Esophagus squamous epithelium (tissue), 5 donors: ENCODE measurements at regions not wholly inside any gene's neighbourhood (a gene's known extent, or its start where the extent isn't known, plus 50 kb on each side); places are given as distances from the start of the nearest gene placed in this dataset.

Source experiments
- DNase-seq: peaks from one replicate; lab custom pipeline; 2025; lab: John Stamatoyannopoulos, UW
- H3K27ac ChIP-seq, 4 donors: fragments of 200-600 bp; sonication (generic); one replicate each; pipeline ENCODE4 v1.5.1; 2016 to 2019; ENCODE audit warnings: mild to moderate bottlenecking in 1 of 4
- H3K27me3 ChIP-seq, 4 donors: fragments of 200-600 bp; sonication (generic); 1 replicate in 3 of 4; 2 replicates in 1 of 4; pipeline versions ENCODE4 v1.5.1 to v1.6.0; 2017 to 2021; ENCODE audit warnings: antibody characterized with exemption in 1 of 4
- H3K36me3 ChIP-seq, 3 donors: fragments of 200-600 bp; sonication (generic); one replicate each; pipeline ENCODE4 v1.5.1; 2016 to 2019
- H3K4me1 ChIP-seq, 3 donors: fragments of 200-600 bp; sonication (generic); one replicate each; pipeline ENCODE4 v1.5.1; 2017 to 2019
- H3K4me3 ChIP-seq, 4 donors: fragments of 200-600 bp; sonication (generic); 1 replicate in 3 of 4; 2 replicates in 1 of 4; pipeline ENCODE4 v1.5.1; 2016 to 2019; ENCODE audit warnings: mild to moderate bottlenecking in 2 of 4, moderate library complexity in 1 of 4
- H3K9me3 ChIP-seq, 3 donors: fragments of 200-600 bp; sonication (generic); one replicate each; pipeline ENCODE4 v1.5.1; 2016 to 2019
- CTCF ChIP-seq, 6 experiments: fragments of 450-650 bp in 4 of 6; fragments of 200-600 bp in 2 of 6; sonication (generic) in 2 of 6; IDR thresholded peaks; one replicate each; pipeline ENCODE4 v1.5.1; 2016 to 2019; ENCODE audit warnings: antibody characterized with exemption in 6 of 6, mild to moderate bottlenecking in 4 of 6, moderate library complexity in 4 of 6
- POLR2A ChIP-seq, 4 donors: fragments of 450-650 bp; IDR thresholded peaks; one replicate each; pipeline ENCODE4 v1.6.1; 2017; ENCODE audit warnings: antibody characterized with exemption in 4 of 4, mild to moderate bottlenecking in 4 of 4, moderate library complexity in 3 of 4
- WGBS, 2 donors: methylation state at CpG; one replicate each; pipeline ENCODE4 v1.1.5; 2018; 5-methylcytosine and 5-hydroxymethylcytosine counted together
- intact Hi-C: fragments of 100-400 bp; cut with DNase I; formaldehyde crosslinking; loops from one replicate; pipeline ENCODE4 v1.15.0; 2022
- donor health status: DM: yes; HTN: yes; CAD: no.

- H3K27ac ChIP-seq, result no peak overlapping the region
These were observed 1325.0 kb downstream of the UQCRFS1 start for GRCh38 chr19:27887946-27888345.

GRCh38 chr19:27885359-27885758, 1327.6 kb downstream of the UQCRFS1 start:
- no peak for DNase-seq
- peaks cover 0 to 22% (median 0%) of the 10 kb centered on the region in 3 donors for H3K9me3 ChIP-seq
- H3K27ac ChIP-seq, result no peak overlapping the region
- intact Hi-C loops, result no loop called here
- no peaks in the 10 kb centered on the region for H3K4me1 ChIP-seq
- H3K4me3 ChIP-seq, result no peak overlapping the region
- TF ChIP-seq CTCF (IDR thresholded peaks at IDR 0.05) (no peak), POLR2A (IDR thresholded peaks at IDR 0.05) (no peak)
- H3K36me3 ChIP-seq, result no peaks in the 10 kb centered on the region
- no peaks in the 10 kb centered on the region for H3K27me3 ChIP-seq
- WGBS, 2 donors, result 77 to 83% methylated on average over 7 of the region's 7 CpGs

More at GRCh38 chr19:27887946-27888345, 1325.0 kb downstream of the UQCRFS1 start:
- WGBS, 2 donors, result 0 to 49% methylated on average over 1 to 2 of the region's 2 CpGs
- TF ChIP-seq POLR2A (IDR thresholded peaks at IDR 0.05) (no peak), CTCF (IDR thresholded peaks at IDR 0.05) (no peak)
- no peak overlapping the region for H3K4me3 ChIP-seq
- no peak for DNase-seq
- intact Hi-C loops, result no loop called here
- H3K9me3 ChIP-seq, result peaks cover 0 to 22% (median 0%) of the 10 kb centered on the region in 3 donors
- no peaks in the 10 kb centered on the region for H3K4me1 ChIP-seq
- H3K27me3 ChIP-seq, result no peaks in the 10 kb centered on the region
- no peaks in the 10 kb centered on the region for H3K36me3 ChIP-seq

GRCh38 chr19:27884376-27884775, 1328.6 kb downstream of the UQCRFS1 start:
- Histone ChIP-seq H3K9me3 (peaks cover 0 to 22% (median 0%) of the 10 kb centered on the region in 3 donors), H3K4me3 (no peak overlapping the region), H3K27me3 (no peaks in the 10 kb centered on the region), H3K4me1 (no peaks in the 10 kb centered on the region), H3K27ac (no peak overlapping the region), H3K36me3 (no peaks in the 10 kb centered on the region)
- TF ChIP-seq CTCF (IDR thresholded peaks at IDR 0.05) (no peak), POLR2A (IDR thresholded peaks at IDR 0.05) (no peak)
- intact Hi-C loops, result no loop called here
- DNase-seq, result no peak
- WGBS, 2 donors, result 73 to 86% methylated on average over 2 of the region's 2 CpGs

- Histone ChIP-seq H3K9me3 (peaks cover 0 to 2% (median 0%) of the 10 kb centered on the region in 3 donors), H3K36me3 (no peaks in the 10 kb centered on the region), H3K4me3 (no peak overlapping the region), H3K27me3 (no peaks in the 10 kb centered on the region), H3K4me1 (no peaks in the 10 kb centered on the region), H3K27ac (no peak overlapping the region)
- intact Hi-C loops, result no loop called here
- WGBS, 2 donors, result 88 to 91% methylated on average over 3 of the region's 3 CpGs
- DNase-seq, result no peak
- TF ChIP-seq POLR2A (IDR thresholded peaks at IDR 0.05) (no peak), CTCF (IDR thresholded peaks at IDR 0.05) (no peak)
These were observed 1331.7 kb downstream of the UQCRFS1 start for GRCh38 chr19:27881213-27881612.

GRCh38 chr19:27876976-27877512, 1335.9 kb downstream of the UQCRFS1 start:
- Histone ChIP-seq H3K4me1 (no peaks in the 10 kb centered on the region), H3K9me3 (peaks cover 0 to 23% (median 0%) of the 10 kb centered on the region in 3 donors), H3K27me3 (no peaks in the 10 kb centered on the region), H3K27ac (no peak overlapping the region), H3K36me3 (no peaks in the 10 kb centered on the region), H3K4me3 (no peak overlapping the region)
- 61 to 70% methylated on average over 6 of the region's 6 CpGs for WGBS, 2 donors
- no peak for DNase-seq
- no peak for TF ChIP-seq POLR2A (IDR thresholded peaks at IDR 0.05)
- no peak for TF ChIP-seq CTCF (IDR thresholded peaks at IDR 0.05)
- intact Hi-C loops, result no loop called here
